ENCODE measurements at regions not wholly inside any gene's neighbourhood (a gene's known extent, or its start where the extent isn't known, plus 50 kb on each side); places are given as distances from the start of the nearest gene placed in this dataset.

DNA sequence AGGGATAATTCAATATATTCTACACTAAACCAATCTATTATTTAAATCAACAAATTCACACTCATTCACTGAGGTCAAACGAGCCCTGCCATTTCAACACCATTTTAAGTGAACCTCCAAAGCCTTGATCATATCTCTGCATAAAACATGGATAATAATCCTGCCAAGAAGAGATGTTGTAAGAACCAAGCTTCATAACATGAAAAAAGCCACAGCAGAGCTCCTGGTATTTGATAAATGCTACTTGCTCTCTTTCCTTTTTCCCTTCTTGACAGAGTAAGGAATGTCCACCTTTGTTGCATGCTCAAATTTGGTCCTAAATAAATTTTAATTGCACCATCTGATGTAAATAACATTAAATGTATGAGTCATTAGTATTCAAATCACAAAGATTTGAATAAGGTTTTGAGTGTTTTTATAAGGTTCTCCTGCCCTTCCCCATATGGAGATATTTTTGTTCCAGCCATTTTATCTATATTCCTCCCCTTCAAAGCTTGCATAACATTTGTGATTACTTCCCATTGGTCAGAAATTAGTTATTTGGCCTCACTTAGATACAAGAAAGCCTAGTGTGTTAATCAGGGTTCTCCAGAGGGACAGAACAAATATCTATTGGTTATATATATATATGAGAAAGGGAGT lies 318.8 kb downstream of the RND3 start:
- Histone ChIP-seq H3K27me3 (ENCODE audit: control insufficient read depth, insufficient read depth, low read length) (no peaks in the 10 kb centered on the region), H3K36me3 (replicated peaks; ENCODE audit: control insufficient read depth, insufficient read depth, low read length) (no peaks in the 10 kb centered on the region), H3K4me3 (ENCODE audit: insufficient read depth, low read depth, low read length) (no peak overlapping the region)
- no peak for DNase-seq

DNA sequence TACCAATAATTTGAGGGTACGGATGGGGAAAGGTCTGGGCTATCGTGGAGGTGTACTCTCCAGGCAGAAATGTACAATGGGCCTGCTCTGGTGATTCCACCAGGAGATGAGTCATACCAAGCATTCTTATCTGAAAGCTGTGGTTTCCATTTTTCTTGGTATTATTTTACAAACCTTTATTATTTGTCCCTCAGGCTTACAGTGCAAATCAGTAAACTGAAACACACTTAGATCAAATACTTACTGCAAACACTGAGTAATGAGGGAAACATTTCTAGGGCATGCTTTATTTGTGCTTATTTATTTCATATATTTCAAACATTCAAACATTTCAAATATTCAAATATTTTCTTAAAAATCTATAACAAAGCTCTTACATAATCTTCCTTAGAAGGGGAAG lies 319.8 kb downstream of the RND3 start:
- no peak for DNase-seq

DNA sequence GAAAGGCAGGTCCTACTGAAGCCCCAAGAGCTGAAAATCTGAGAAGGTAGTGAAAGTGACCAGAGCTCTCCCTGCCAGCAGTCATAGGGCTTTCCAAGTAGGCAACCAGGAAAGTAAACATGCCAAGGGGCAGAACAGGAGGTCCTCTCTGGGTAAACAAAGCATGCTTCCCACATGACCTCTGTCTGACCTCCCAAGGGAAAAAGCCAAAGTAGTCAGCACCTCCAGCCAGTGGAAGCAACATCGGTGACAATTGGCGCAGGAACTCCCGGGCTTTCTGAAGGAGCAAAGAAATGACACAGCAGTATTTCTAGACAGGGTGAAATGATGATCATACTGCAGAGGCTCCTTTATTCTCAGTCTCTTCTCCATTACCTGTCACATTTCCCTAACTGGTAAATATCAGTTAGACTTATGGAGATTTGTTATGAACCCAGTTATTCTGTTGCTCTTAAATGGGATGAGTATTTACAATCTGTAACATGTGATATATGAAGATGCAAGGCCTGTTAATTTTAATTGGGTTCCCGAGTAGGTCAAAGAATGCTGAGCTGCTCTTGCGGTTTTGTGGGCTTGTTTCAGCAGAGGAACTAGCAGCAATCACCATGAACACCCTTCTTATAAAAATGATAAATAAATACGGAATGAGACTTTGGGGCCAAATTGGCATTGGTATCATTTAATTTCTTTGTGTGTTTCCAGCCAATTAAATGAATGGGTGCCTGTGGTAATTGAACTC lies 321.0 kb downstream of the RND3 start:
- DNase-seq, result no peak
- H3K36me3 ChIP-seq (replicated peaks; ENCODE audit: control insufficient read depth, insufficient read depth, low read length), result no peaks in the 10 kb centered on the region
- no peaks in the 10 kb centered on the region for H3K27me3 ChIP-seq (ENCODE audit: control insufficient read depth, insufficient read depth, low read length)
- H3K4me3 ChIP-seq (ENCODE audit: insufficient read depth, low read depth, low read length), result no peak overlapping the region

More for the DNA sequence above, 319.8 kb downstream of the RND3 start:
- H3K27me3 ChIP-seq (ENCODE audit: control insufficient read depth, insufficient read depth, low read length), result no peaks in the 10 kb centered on the region
- H3K4me3 ChIP-seq (ENCODE audit: insufficient read depth, low read depth, low read length), result no peak overlapping the region
- no peaks in the 10 kb centered on the region for H3K36me3 ChIP-seq (replicated peaks; ENCODE audit: control insufficient read depth, insufficient read depth, low read length)

DNA sequence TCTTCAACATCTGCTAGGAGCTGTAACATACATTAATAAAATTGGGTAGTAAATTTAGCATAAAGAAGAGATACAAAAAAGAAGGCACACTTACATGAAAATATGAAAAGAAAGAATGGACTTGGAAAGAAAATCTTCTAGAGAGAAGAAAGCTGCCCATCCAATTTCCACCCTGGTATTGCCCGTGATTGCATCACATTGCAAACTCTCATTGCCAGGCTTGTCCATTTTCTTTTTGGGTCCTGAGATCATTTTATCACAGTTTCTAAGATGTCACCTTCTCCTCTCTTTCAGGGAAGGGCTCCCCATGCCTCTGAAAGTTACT lies 321.5 kb downstream of the RND3 start:
- DNase-seq, result no peak
- H3K4me3 ChIP-seq (ENCODE audit: insufficient read depth, low read depth, low read length), result no peak overlapping the region

DNA sequence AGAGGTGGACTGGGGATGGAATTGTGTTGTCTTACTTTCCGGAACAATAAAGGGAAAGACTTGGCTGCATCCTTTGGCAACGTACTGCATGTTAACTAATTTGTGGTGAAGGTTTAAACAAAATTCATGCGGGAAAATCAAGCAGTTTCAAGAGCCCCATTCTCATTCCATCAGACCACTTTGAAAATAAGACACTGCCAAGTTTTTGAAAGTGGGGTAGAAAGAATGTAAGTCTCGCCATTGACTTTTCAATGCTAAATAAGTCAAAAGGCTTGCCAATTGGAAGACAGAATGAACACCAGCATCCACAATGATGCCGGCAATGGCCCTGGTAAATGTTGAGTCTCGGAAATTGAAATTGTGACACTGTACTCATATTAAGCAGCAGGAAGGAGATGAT lies 322.0 kb downstream of the RND3 start:
- DNase-seq, result no peak
- H3K4me3 ChIP-seq (ENCODE audit: insufficient read depth, low read depth, low read length), result no peak overlapping the region
- no peaks in the 10 kb centered on the region for H3K36me3 ChIP-seq (replicated peaks; ENCODE audit: control insufficient read depth, insufficient read depth, low read length)
- H3K27me3 ChIP-seq (ENCODE audit: control insufficient read depth, insufficient read depth, low read length), result no peaks in the 10 kb centered on the region

More for the DNA sequence above, 321.5 kb downstream of the RND3 start:
- Histone ChIP-seq H3K36me3 (replicated peaks; ENCODE audit: control insufficient read depth, insufficient read depth, low read length) (no peaks in the 10 kb centered on the region), H3K27me3 (ENCODE audit: control insufficient read depth, insufficient read depth, low read length) (no peaks in the 10 kb centered on the region)

DNA sequence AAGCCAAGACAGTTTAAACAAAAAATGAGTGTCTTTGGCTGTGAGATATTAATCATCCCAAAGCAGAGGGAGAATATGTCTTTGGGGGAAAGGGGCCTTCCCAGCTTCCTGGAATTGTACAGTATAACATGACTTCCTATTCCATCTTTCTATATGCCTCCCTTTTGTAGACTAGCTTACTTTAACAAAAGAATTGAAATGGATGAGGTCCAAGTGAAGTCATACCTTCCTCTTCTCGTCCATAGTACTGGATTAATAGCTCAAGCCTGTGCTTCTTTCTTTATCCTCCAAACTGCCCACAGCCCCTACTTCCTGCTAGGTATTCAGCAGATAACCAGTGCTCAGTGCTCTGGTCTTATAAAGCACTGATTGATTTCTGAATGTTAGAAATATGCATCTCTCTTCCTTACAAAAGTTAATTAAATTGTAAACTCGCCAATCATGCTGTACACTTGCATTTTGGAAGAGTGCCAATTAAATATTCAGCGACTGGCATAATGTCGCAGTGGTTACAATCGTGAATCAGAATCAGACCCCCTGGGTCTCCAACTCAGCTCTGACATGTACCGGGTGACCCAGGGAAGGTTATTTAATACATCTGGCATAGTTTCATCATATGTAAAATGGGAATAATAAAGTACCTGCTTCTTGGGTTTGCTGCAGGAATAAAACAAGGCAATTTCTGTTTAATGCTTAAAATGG lies 325.1 kb downstream of the RND3 start:
- no peaks in the 10 kb centered on the region for H3K27me3 ChIP-seq (ENCODE audit: control insufficient read depth, insufficient read depth, low read length)
- H3K4me3 ChIP-seq (ENCODE audit: insufficient read depth, low read depth, low read length), result no peak overlapping the region

DNA sequence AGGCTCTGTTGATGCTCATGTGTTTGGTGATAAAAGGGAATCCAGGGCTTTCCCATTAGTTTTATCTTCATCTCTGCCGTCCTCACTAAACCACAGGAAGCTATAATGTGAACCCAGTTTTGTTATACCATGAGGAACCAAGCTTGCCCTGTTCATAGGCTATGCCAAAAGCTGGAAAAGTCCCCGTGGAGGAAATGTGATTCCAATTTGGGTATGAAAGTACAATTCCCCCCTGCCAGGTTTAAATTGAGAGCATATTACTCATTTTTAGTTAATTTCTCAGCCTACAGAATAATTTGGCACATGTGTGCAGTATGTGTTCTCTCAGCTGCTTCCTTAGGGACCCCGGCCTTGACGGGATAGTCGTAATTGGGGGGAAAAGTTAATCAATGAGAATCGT lies 327.4 kb downstream of the RND3 start:
- Histone ChIP-seq H3K27me3 (ENCODE audit: control insufficient read depth, insufficient read depth, low read length) (no peaks in the 10 kb centered on the region), H3K4me3 (ENCODE audit: insufficient read depth, low read depth, low read length) (no peak overlapping the region), H3K36me3 (replicated peaks; ENCODE audit: control insufficient read depth, insufficient read depth, low read length) (no peaks in the 10 kb centered on the region)
- no peak for DNase-seq

More for the DNA sequence above, 325.1 kb downstream of the RND3 start:
- no peaks in the 10 kb centered on the region for H3K36me3 ChIP-seq (replicated peaks; ENCODE audit: control insufficient read depth, insufficient read depth, low read length)
- no peak for DNase-seq

GRCh38 chr2:150159300-150159699 lies 328.2 kb downstream of the RND3 start:
- Histone ChIP-seq H3K36me3 (replicated peaks; ENCODE audit: control insufficient read depth, insufficient read depth, low read length) (no peaks in the 10 kb centered on the region), H3K4me3 (ENCODE audit: insufficient read depth, low read depth, low read length) (no peak overlapping the region), H3K27me3 (ENCODE audit: control insufficient read depth, insufficient read depth, low read length) (no peaks in the 10 kb centered on the region)
- DNase-seq, result no peak

DNA sequence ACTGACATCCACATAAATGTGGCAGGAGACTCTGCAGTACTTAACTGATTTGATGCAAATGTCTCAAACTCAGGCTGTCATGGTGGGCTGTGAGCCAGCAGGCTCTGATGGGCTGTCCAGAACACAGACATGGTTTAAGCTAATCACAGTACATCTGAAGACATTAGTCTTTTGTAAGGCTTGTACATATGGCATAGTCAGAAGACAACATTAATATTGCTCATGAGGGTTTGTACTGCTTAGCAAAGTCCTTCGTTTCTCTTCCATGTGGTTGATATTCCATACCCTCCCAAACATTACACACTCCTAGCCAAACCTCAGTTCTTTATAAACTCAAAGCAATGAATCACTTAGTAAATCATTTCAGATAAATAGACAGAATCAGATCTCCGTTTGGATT lies 330.6 kb downstream of the RND3 start:
- no peak overlapping the region for H3K4me3 ChIP-seq (ENCODE audit: insufficient read depth, low read depth, low read length)
- no peaks in the 10 kb centered on the region for H3K27me3 ChIP-seq (ENCODE audit: control insufficient read depth, insufficient read depth, low read length)
- H3K36me3 ChIP-seq (replicated peaks; ENCODE audit: control insufficient read depth, insufficient read depth, low read length), result no peaks in the 10 kb centered on the region
- DNase-seq, result no peak

DNA sequence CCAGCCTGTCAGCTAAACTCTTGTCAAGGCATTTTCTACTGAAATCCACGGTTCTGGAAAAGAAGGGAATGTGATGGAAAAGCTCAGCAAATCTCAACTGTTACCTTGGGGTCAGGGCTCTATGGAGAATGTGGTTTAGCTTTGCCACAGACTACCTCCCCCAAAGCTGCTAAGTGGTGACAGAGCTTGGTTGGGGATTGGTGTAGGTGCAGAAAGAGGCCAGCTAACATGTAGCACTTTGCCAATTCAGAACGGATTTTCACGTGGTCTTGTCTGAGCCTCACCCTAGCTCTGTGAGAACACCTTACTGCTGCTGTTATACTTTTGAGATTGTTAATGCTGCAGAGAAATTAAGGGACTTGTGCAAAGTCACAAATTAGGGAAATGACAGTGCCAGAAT lies 331.1 kb downstream of the RND3 start:
- Histone ChIP-seq H3K27me3 (ENCODE audit: control insufficient read depth, insufficient read depth, low read length) (no peaks in the 10 kb centered on the region), H3K36me3 (replicated peaks; ENCODE audit: control insufficient read depth, insufficient read depth, low read length) (no peaks in the 10 kb centered on the region), H3K4me3 (ENCODE audit: insufficient read depth, low read depth, low read length) (no peak overlapping the region)
- DNase-seq, result no peak

DNA sequence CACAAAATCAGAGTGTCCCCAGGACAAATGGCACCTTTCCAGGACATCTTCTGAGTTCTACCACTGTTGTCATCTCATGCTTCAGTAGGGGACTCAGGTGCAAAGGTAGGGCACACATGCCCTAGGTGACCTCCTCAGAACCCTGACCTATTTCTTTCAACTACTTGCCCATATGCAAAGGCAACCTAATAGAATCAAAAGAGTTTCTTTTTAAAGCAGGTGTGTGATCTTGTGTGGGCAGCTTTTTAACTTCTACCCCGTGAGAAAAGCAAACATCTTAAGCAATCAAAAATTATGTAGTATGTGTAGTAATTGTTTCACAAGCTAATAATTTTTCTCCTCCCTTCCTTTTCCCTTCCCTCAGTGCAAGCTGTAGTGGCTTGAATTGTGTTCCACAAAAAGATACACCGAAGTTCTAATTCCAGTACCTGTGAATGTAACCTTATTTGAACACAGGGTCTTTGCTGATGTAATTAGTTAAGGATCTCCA lies 333.1 kb downstream of the RND3 start:
- H3K27me3 ChIP-seq (ENCODE audit: control insufficient read depth, insufficient read depth, low read length), result no peaks in the 10 kb centered on the region
- no peak overlapping the region for H3K4me3 ChIP-seq (ENCODE audit: insufficient read depth, low read depth, low read length)
- no peaks in the 10 kb centered on the region for H3K36me3 ChIP-seq (replicated peaks; ENCODE audit: control insufficient read depth, insufficient read depth, low read length)
- no peak for DNase-seq

GRCh38 chr2:150153646-150154307 lies 333.7 kb downstream of the RND3 start:
- Histone ChIP-seq H3K4me3 (ENCODE audit: insufficient read depth, low read depth, low read length) (no peak overlapping the region), H3K36me3 (replicated peaks; ENCODE audit: control insufficient read depth, insufficient read depth, low read length) (no peaks in the 10 kb centered on the region), H3K27me3 (ENCODE audit: control insufficient read depth, insufficient read depth, low read length) (no peaks in the 10 kb centered on the region)
- DNase-seq, result no peak

DNA sequence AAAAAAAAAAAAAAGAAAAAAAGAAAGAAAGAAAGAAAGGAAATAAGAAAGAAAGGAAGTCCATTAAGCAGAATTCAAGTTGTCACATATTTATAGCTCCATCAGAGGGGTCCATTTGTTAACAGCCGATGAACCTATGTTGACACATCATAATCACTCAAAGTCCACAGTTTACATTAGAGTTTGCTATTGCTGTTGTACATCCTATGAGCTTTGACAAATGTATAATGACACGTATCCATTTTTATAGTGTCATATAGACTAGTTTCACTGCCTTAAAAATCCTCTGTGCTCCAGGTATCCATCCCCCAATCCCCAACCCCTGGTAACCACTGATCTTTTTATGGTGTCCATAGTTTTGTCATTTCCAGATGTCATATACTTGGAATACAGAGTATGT lies 335.2 kb downstream of the RND3 start:
- H3K36me3 ChIP-seq (replicated peaks; ENCODE audit: control insufficient read depth, insufficient read depth, low read length), result no peaks in the 10 kb centered on the region
- no peak for DNase-seq
- no peaks in the 10 kb centered on the region for H3K27me3 ChIP-seq (ENCODE audit: control insufficient read depth, insufficient read depth, low read length)

GRCh38 chr2:150150144-150150543 lies 337.3 kb downstream of the RND3 start:
- Histone ChIP-seq H3K27me3 (ENCODE audit: control insufficient read depth, insufficient read depth, low read length) (no peaks in the 10 kb centered on the region), H3K36me3 (replicated peaks; ENCODE audit: control insufficient read depth, insufficient read depth, low read length) (no peaks in the 10 kb centered on the region; the same call in 1 of the 2 replicates), H3K4me3 (ENCODE audit: insufficient read depth, low read depth, low read length) (no peak overlapping the region)
- no peak for DNase-seq

More for the DNA sequence above, 335.2 kb downstream of the RND3 start:
- no peak overlapping the region for H3K4me3 ChIP-seq (ENCODE audit: insufficient read depth, low read depth, low read length)
